ENCODE measurements at regions not wholly inside any gene's neighbourhood (a gene's known extent, or its start where the extent isn't known, plus 50 kb on each side); places are given as distances from the start of the nearest gene placed in this dataset.

GRCh38 chr4:14871676-14872430 is 130.4 kb upstream of the CPEB2 start:
- TF ChIP-seq CTCF (IDR thresholded peaks at IDR 0.05) = no peak
- no peak for TF ChIP-seq POLR2A (IDR thresholded peaks at IDR 0.05)
